Activated T-helper 1 cell treated with anti-CD3 and anti-CD28 coated beads, Interleukin-12 subunit alpha, Interleukin-12 subunit beta, Interleukin-2, Interleukin-4 antibody, amounts not matched to agents 30 ng/mL and 10 ng/mL and 1 ng/mL, durations not matched to agents 14 hours and 24 hours and 36 hours (primary cell): ENCODE measurements at regions not wholly inside any gene's neighbourhood (a gene's known extent, or its start where the extent isn't known, plus 50 kb on each side); places are given as distances from the start of the nearest gene placed in this dataset.

Source experiments
- DNase-seq: peaks from one replicate; pipeline ENCODE4 v3.0.0; 2021; ENCODE audit warnings: low spot score
- H3K27ac Mint-ChIP-seq: one replicate; pipeline ENCODE4 v1.8.0; 2021; ENCODE audit warnings: mild to moderate bottlenecking, mixed read lengths
- H3K27me3 Mint-ChIP-seq: one replicate; pipeline ENCODE4 v1.8.0; 2022; ENCODE audit warnings: mild to moderate bottlenecking, moderate library complexity, mixed read lengths; ENCODE audit not compliant: insufficient read depth
- H3K36me3 Mint-ChIP-seq: one replicate; pipeline ENCODE4 v1.8.0; 2021; ENCODE audit warnings: low read depth, mixed read lengths
- H3K4me1 Mint-ChIP-seq: one replicate; pipeline ENCODE4 v1.8.0; 2021; ENCODE audit warnings: low read depth, mixed read lengths
- H3K4me3 Mint-ChIP-seq: one replicate; pipeline ENCODE4 v1.8.0; 2021; ENCODE audit warnings: mild to moderate bottlenecking, moderate library complexity, mixed read lengths
- H3K9me3 Mint-ChIP-seq: one replicate; pipeline ENCODE4 v1.8.0; 2021; ENCODE audit warnings: mixed read lengths
- intact Hi-C: fragments of 100-400 bp; cut with micrococcal nuclease; formaldehyde crosslinking; loops from one replicate; pipeline ENCODE4 v1.15.1; 2024

DNA sequence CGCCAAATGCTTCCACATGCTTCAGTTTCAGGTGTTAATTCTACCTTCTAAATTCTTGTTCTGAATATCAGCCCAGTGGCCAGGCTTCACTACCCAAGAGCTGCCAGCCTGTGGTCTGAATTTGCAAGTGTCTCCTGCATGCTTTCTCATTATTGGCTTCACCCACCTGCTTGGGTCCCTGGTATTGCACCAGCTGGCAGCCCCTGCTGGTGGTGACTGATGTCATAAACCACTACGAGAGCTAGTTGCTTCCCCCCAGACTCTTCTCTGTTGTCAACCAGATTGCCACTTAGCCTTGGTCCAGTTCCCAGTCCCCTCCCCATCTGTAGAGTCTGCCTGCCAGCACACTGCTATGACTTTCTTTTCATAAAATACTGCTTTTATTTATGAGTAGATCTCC is 197.7 kb upstream of the DUSP10 start:
- H3K27me3 Mint-ChIP-seq: peaks cover 6% of the 10 kb centered on the region
- intact Hi-C loops: no loop called here
- no peaks in the 10 kb centered on the region for H3K4me1 Mint-ChIP-seq
- H3K27ac Mint-ChIP-seq: no peak overlapping the region
- peaks cover 10% of the 10 kb centered on the region for H3K9me3 Mint-ChIP-seq
- no peak for DNase-seq
- H3K36me3 Mint-ChIP-seq: no peaks in the 10 kb centered on the region
- no peak overlapping the region for H3K4me3 Mint-ChIP-seq

- no peaks in the 10 kb centered on the region for H3K36me3 Mint-ChIP-seq
- H3K27me3 Mint-ChIP-seq: peaks cover 13% of the 10 kb centered on the region
- DNase-seq: no peak
- H3K9me3 Mint-ChIP-seq: no peaks in the 10 kb centered on the region
- H3K27ac Mint-ChIP-seq: no peak overlapping the region
- H3K4me3 Mint-ChIP-seq: no peak overlapping the region
- no peaks in the 10 kb centered on the region for H3K4me1 Mint-ChIP-seq
- intact Hi-C loops: no loop called here
Measured at GRCh38 chr1:221937155-221937953, 195.5 kb upstream of the DUSP10 start.

DNA sequence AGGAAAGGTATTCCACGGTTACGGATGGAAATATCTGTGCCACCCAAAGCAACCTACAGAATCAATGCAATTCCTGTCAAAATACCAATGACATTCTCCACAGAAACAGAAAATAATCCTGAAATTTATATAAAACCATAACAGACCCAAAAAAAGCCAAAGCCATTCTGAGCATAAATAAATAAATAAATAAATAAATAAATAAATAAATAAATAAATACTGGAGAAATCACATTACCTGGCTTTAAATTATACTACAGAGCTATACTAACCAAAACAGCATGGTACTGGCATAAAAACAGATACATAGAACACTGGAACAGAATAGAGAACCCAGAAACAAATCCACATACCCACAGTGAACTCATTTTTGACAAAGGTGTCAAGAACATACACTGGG is 191.9 kb upstream of the DUSP10 start:
- Mint-ChIP-seq H3K4me3 (no peak overlapping the region), H3K27ac (no peak overlapping the region), H3K9me3 (no peaks in the 10 kb centered on the region)

GRCh38 chr1:221926441-221926840 is 184.6 kb upstream of the DUSP10 start:
- Mint-ChIP-seq H3K27me3 (peaks cover 14% of the 10 kb centered on the region), H3K4me1 (peaks cover 4% of the 10 kb centered on the region), H3K27ac (no peak overlapping the region), H3K9me3 (no peaks in the 10 kb centered on the region), H3K4me3 (no peak overlapping the region), H3K36me3 (no peaks in the 10 kb centered on the region)
- no peak for DNase-seq
- intact Hi-C loops: no loop called here

More for the DNA sequence above, 191.9 kb upstream of the DUSP10 start:
- Mint-ChIP-seq H3K36me3 (no peaks in the 10 kb centered on the region), H3K27me3 (peaks cover 23% of the 10 kb centered on the region), H3K4me1 (no peaks in the 10 kb centered on the region)
- intact Hi-C loops: no loop called here
- DNase-seq: no peak

- no peak overlapping the region for H3K4me3 Mint-ChIP-seq
- intact Hi-C loops: no loop called here
- no peak overlapping the region for H3K27ac Mint-ChIP-seq
- no peaks in the 10 kb centered on the region for H3K9me3 Mint-ChIP-seq
- DNase-seq: no peak
- H3K4me1 Mint-ChIP-seq: peaks cover 4% of the 10 kb centered on the region
- peaks cover 14% of the 10 kb centered on the region for H3K27me3 Mint-ChIP-seq
- no peaks in the 10 kb centered on the region for H3K36me3 Mint-ChIP-seq
Measured at GRCh38 chr1:221925947-221926346, 184.1 kb upstream of the DUSP10 start.

- DNase-seq: no peak
- peaks cover 4% of the 10 kb centered on the region for H3K27me3 Mint-ChIP-seq
- H3K9me3 Mint-ChIP-seq: no peaks in the 10 kb centered on the region
- no peak overlapping the region for H3K4me3 Mint-ChIP-seq
- intact Hi-C loops: no loop called here
- no peaks in the 10 kb centered on the region for H3K36me3 Mint-ChIP-seq
- H3K4me1 Mint-ChIP-seq: peaks cover 4% of the 10 kb centered on the region
- H3K27ac Mint-ChIP-seq: no peak overlapping the region
Measured at GRCh38 chr1:221923929-221924598, 182.2 kb upstream of the DUSP10 start.

- intact Hi-C loops: no loop called here
- peaks cover 4% of the 10 kb centered on the region for H3K4me1 Mint-ChIP-seq
- no peaks in the 10 kb centered on the region for H3K36me3 Mint-ChIP-seq
- no peak overlapping the region for H3K4me3 Mint-ChIP-seq
- H3K27ac Mint-ChIP-seq: no peak overlapping the region
- H3K27me3 Mint-ChIP-seq: no peaks in the 10 kb centered on the region
- DNase-seq: no peak
- H3K9me3 Mint-ChIP-seq: no peaks in the 10 kb centered on the region
Measured at GRCh38 chr1:221921936-221922335, 180.0 kb upstream of the DUSP10 start.

DNA sequence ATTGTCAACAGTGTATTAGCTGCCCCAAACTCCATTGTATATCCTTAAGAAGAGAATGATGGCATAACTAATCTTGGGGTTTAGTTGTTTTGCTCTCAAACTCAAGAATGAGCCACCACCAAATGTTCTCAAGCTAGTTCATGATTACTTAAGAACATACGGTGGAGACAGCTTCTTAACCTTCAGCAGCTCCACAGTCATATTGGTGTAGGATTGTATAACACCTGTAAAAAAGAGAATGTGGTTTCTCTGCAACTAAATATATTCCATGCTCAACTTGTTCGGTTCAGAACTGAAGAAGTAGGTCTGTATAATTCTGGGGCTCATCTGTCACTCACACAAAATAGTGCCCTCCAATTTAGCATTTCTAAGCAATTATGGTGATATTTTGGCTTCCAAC is 177.9 kb upstream of the DUSP10 start:
- H3K27ac Mint-ChIP-seq: no peak overlapping the region
- H3K27me3 Mint-ChIP-seq: no peaks in the 10 kb centered on the region
- no peaks in the 10 kb centered on the region for H3K4me1 Mint-ChIP-seq
- intact Hi-C loops: no loop called here
- DNase-seq: no peak
- H3K36me3 Mint-ChIP-seq: no peaks in the 10 kb centered on the region
- H3K4me3 Mint-ChIP-seq: no peak overlapping the region
- no peaks in the 10 kb centered on the region for H3K9me3 Mint-ChIP-seq

- DNase-seq: no peak
- Mint-ChIP-seq H3K4me1 (no peaks in the 10 kb centered on the region), H3K27me3 (no peaks in the 10 kb centered on the region), H3K36me3 (no peaks in the 10 kb centered on the region), H3K9me3 (no peaks in the 10 kb centered on the region), H3K27ac (no peak overlapping the region), H3K4me3 (no peak overlapping the region)
- intact Hi-C loops: no loop called here
Measured at GRCh38 chr1:221919341-221919740, 177.5 kb upstream of the DUSP10 start.

DNA sequence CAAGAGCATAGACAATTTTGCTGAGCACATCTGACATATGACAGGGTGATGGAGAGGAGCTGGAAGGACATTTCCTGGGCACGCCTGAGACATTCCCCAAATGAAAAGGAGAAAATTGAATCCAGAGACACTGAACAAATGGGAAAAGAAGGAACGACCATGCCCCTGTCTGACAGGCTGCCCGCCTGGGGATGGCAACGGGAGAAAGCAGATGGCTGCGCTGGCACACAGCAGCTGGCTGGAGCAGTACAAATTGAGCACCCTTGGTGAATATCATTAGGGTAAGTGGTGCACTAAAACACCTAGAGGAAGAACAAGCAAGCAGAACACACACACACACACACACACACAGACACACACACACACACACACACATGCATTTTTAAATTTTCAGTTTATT is 174.3 kb upstream of the DUSP10 start:
- H3K27me3 Mint-ChIP-seq: no peaks in the 10 kb centered on the region
- peaks cover 13% of the 10 kb centered on the region for H3K4me1 Mint-ChIP-seq
- H3K9me3 Mint-ChIP-seq: no peaks in the 10 kb centered on the region
- no peak overlapping the region for H3K27ac Mint-ChIP-seq
- intact Hi-C loops: no loop called here
- H3K36me3 Mint-ChIP-seq: no peaks in the 10 kb centered on the region
- DNase-seq: no peak
- no peak overlapping the region for H3K4me3 Mint-ChIP-seq

GRCh38 chr1:221915764-221916163 is 173.9 kb upstream of the DUSP10 start:
- Mint-ChIP-seq H3K4me1 (peaks cover 14% of the 10 kb centered on the region), H3K27ac (no peak overlapping the region), H3K4me3 (no peak overlapping the region), H3K36me3 (no peaks in the 10 kb centered on the region), H3K27me3 (no peaks in the 10 kb centered on the region), H3K9me3 (no peaks in the 10 kb centered on the region)
- DNase-seq: no peak
- intact Hi-C loops: no loop called here

DNA sequence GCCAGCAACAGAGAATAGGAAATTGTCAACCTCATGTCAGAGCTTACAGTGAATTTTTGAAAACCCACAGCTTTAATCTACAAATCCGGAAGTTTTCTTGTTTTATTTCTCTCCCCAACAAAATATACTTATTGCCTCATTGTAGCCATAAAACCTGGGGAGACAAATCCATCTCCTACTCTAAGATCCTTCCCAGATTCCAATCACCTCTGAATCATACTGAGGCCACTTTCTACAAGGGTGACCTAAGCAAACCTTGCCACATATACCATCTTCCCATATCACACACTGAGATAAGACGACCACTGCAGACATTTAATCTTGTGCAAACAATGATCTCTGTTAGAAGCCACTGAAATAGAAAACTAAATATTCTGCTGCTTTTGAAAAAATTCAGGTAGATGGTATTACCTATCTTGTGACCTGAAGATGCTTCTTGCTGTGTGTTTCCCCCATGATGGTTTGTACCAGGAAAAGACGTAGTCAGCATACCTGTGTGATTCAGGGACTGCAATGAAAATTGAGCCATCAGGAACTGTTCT is 171.5 kb upstream of the DUSP10 start:
- no peaks in the 10 kb centered on the region for H3K36me3 Mint-ChIP-seq
- intact Hi-C loops: no loop called here
- H3K27me3 Mint-ChIP-seq: no peaks in the 10 kb centered on the region
- H3K4me1 Mint-ChIP-seq: peaks cover 14% of the 10 kb centered on the region
- H3K4me3 Mint-ChIP-seq: no peak overlapping the region
- no peak for DNase-seq
- H3K9me3 Mint-ChIP-seq: no peaks in the 10 kb centered on the region
- no peak overlapping the region for H3K27ac Mint-ChIP-seq

GRCh38 chr1:221912230-221912629 is 170.3 kb upstream of the DUSP10 start:
- no peak for DNase-seq
- Mint-ChIP-seq H3K27me3 (peaks cover 5% of the 10 kb centered on the region), H3K36me3 (no peaks in the 10 kb centered on the region), H3K27ac (no peak overlapping the region), H3K9me3 (no peaks in the 10 kb centered on the region), H3K4me3 (no peak overlapping the region), H3K4me1 (peaks cover 14% of the 10 kb centered on the region)
- intact Hi-C loops: no loop called here
